ENCODE measurements at regions not wholly inside any gene's neighbourhood (a gene's known extent, or its start where the extent isn't known, plus 50 kb on each side); places are given as distances from the start of the nearest gene placed in this dataset.

DNA sequence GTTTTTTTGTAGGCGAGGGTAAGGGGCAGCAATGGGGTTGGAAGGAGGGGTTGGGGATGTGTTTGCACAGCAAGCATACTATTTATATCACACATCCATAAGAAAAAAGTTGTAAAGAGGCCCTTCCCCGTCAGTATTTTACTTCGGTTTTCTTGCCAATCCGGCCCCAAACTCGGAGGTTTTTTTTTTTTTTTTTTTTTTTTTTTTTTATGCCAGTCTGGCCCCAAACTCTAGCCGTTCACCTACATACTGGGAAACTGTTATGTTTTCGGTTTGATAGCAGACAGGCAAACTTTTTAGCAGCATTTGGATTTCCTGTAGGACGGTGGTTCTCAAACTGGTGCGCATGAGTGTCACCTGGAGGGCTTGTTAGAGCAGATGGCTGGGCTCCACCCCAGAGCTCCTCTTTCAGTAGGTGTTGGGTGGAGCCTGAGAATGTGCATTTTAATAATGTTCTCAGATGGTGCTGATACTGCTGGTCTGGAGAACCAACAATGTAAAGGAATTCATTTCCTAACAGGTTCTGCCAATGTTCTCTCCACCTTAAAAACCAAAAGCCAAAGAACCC, 76.5 kb upstream of the ZBED5 start:
- TF ChIP-seq, protein P1, sequence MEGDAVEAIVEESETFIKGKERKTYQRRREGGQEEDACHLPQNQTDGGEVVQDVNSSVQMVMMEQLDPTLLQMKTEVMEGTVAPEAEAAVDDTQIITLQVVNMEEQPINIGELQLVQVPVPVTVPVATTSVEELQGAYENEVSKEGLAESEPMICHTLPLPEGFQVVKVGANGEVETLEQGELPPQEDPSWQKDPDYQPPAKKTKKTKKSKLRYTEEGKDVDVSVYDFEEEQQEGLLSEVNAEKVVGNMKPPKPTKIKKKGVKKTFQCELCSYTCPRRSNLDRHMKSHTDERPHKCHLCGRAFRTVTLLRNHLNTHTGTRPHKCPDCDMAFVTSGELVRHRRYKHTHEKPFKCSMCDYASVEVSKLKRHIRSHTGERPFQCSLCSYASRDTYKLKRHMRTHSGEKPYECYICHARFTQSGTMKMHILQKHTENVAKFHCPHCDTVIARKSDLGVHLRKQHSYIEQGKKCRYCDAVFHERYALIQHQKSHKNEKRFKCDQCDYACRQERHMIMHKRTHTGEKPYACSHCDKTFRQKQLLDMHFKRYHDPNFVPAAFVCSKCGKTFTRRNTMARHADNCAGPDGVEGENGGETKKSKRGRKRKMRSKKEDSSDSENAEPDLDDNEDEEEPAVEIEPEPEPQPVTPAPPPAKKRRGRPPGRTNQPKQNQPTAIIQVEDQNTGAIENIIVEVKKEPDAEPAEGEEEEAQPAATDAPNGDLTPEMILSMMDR (IDR thresholded peaks at IDR 0.05): no peak
- no peak for TF ChIP-seq POLR2A (IDR thresholded peaks at IDR 0.05)
